Mesendoderm (in vitro differentiated cells): ENCODE measurements at regions not wholly inside any gene's neighbourhood (a gene's known extent, or its start where the extent isn't known, plus 50 kb on each side); places are given as distances from the start of the nearest gene placed in this dataset.

Experiments
- DNase-seq: peaks from one replicate; pipeline ENCODE4 v3.0.0; 2013
- H2AK5ac ChIP-seq: 2 replicates; pipeline ENCODE4 v1.6.1; 2013; ENCODE audit warnings: low read length, inconsistent platforms
- H2BK120ac ChIP-seq: 2 replicates; pipeline ENCODE4 v1.6.1; 2013; ENCODE audit warnings: low read depth, mild to moderate bottlenecking, low read length, moderate library complexity, mixed read lengths
- H2BK15ac ChIP-seq: replicated peaks from 2 replicates; pipeline ENCODE4 v1.6.1; 2013; ENCODE audit warnings: low read depth, mild to moderate bottlenecking, moderate library complexity
- H2BK5ac ChIP-seq: 2 replicates; pipeline ENCODE4 v1.6.1; 2013; ENCODE audit warnings: low read length, inconsistent platforms
- H3K18ac ChIP-seq: 2 replicates; pipeline ENCODE4 v1.6.1; 2013; ENCODE audit warnings: mild to moderate bottlenecking, low read length, mixed read lengths
- H3K23ac ChIP-seq: one replicate; pipeline ENCODE4 v1.6.1; 2013; ENCODE audit warnings: low read length
- H3K27ac ChIP-seq: 2 replicates; pipeline ENCODE4 v1.5.1; 2013; ENCODE audit warnings: low read depth, mild to moderate bottlenecking, inconsistent platforms, low read length, moderate library complexity
- H3K27me3 ChIP-seq: 2 replicates; pipeline ENCODE4 v1.6.1; 2013; ENCODE audit warnings: low read length, control low read depth, mild to moderate bottlenecking, inconsistent platforms; ENCODE audit not compliant: insufficient read depth, poor library complexity
- H3K36me3 ChIP-seq: 2 replicates; pipeline ENCODE4 v1.6.1; 2013; ENCODE audit warnings: low read length, inconsistent platforms; ENCODE audit not compliant: control insufficient read depth, insufficient read depth
- H3K4ac ChIP-seq: one replicate; pipeline ENCODE4 v1.6.1; 2013; ENCODE audit warnings: low read depth, mild to moderate bottlenecking, low read length, moderate library complexity
- H3K4me1 ChIP-seq: 2 replicates; pipeline ENCODE4 v1.6.1; 2013; ENCODE audit warnings: low read depth, low read length, inconsistent platforms; ENCODE audit not compliant: control insufficient read depth
- H3K4me2 ChIP-seq: 2 replicates; pipeline ENCODE4 v1.6.1; 2013; ENCODE audit warnings: low read length
- H3K4me3 ChIP-seq: 2 replicates; pipeline ENCODE4 v1.5.1; 2013; ENCODE audit warnings: mild to moderate bottlenecking, low read length
- H3K56ac ChIP-seq: one replicate; pipeline ENCODE4 v1.6.1; 2013; ENCODE audit warnings: low read length
- H3K79me1 ChIP-seq: 2 replicates; pipeline ENCODE4 v1.6.1; 2013; ENCODE audit warnings: low read length, inconsistent platforms
- H3K79me2 ChIP-seq: 2 replicates; pipeline ENCODE4 v1.6.1; 2013; ENCODE audit warnings: mild to moderate bottlenecking, low read length; ENCODE audit not compliant: control insufficient read depth, insufficient read depth
- H3K9ac ChIP-seq: 2 replicates; pipeline ENCODE4 v1.6.1; 2013; ENCODE audit warnings: low read length, inconsistent platforms
- H4K5ac ChIP-seq: one replicate; pipeline ENCODE4 v1.6.1; 2013; ENCODE audit warnings: low read length
- H4K8ac ChIP-seq: one replicate; pipeline ENCODE4 v1.6.1; 2013; ENCODE audit warnings: low read depth, mild to moderate bottlenecking, control low read depth, low read length, moderate library complexity
- WGBS: extraction: QIAGEN DNeasy Blood & Tissue Kit; methylation state at CpG from one replicate; pipeline ENCODE4 v1.1.7; 2013; ENCODE audit warnings: low lambda C conversion rate, missing lambda C conversion rate; ENCODE audit not compliant: insufficient coverage; ENCODE audit errors: extremely low coverage; 5-methylcytosine and 5-hydroxymethylcytosine counted together

GRCh38 chr16:8099586-8099985, 490.7 kb downstream of the TMEM114 start:
- H3K18ac ChIP-seq, result no peak overlapping the region
- no peak overlapping the region for H2BK15ac ChIP-seq
- H2BK120ac ChIP-seq, result no peak overlapping the region
- no peaks in the 10 kb centered on the region for H3K36me3 ChIP-seq
- no peaks in the 10 kb centered on the region for H3K27me3 ChIP-seq
- DNase-seq, result no peak
- no peak overlapping the region for H4K8ac ChIP-seq
- H3K23ac ChIP-seq, result no peak overlapping the region
- H3K4me2 ChIP-seq, result no peak overlapping the region
- H2AK5ac ChIP-seq, result no peak overlapping the region
- no peaks in the 10 kb centered on the region for H3K4me1 ChIP-seq
- H3K9ac ChIP-seq, result no peak overlapping the region
- no peak overlapping the region for H4K5ac ChIP-seq
- whole genome bisulfite sequencing, result no CpG with 5 or more reads among the region's 4 CpGs
- no peak overlapping the region for H3K4me3 ChIP-seq
- no peak overlapping the region for H3K4ac ChIP-seq
- no peak overlapping the region for H3K27ac ChIP-seq
- H3K79me2 ChIP-seq, result no peaks in the 10 kb centered on the region
- no peak overlapping the region for H3K56ac ChIP-seq
- no peaks in the 10 kb centered on the region for H3K79me1 ChIP-seq
- H2BK5ac ChIP-seq, result no peak overlapping the region

DNA sequence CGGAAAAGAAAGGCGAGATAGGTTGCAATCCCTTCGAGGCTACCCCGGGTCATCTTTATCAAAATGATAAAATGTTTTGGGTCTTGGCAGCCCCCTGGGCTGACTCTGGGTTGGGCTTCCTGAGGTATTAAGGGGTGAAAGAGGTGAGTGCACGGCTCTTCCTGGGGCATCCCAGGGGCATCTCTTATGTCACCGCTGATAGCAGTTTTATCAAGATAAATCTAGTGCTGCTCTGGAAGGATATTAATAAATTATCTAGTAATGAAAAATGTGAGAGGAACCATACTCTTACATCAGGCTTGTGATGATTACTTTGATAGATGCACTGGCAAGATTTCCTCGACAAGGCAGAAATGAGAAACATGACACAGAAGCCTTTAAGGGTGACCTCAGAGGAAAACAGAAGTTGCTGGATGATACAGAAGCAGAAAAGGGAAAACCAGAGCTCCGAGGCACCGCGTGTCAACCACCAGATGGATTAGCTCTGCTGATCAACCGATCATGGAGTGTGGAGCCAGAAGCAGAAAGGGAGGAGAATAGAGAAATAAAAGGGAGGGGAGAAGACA, 491.3 kb downstream of the TMEM114 start:
- Histone ChIP-seq H3K79me2 (no peaks in the 10 kb centered on the region), H4K8ac (no peak overlapping the region), H3K4me1 (no peaks in the 10 kb centered on the region), H3K4me2 (no peak overlapping the region), H3K27me3 (no peaks in the 10 kb centered on the region), H2AK5ac (no peak overlapping the region), H2BK15ac (no peak overlapping the region), H3K79me1 (no peaks in the 10 kb centered on the region), H3K36me3 (no peaks in the 10 kb centered on the region), H3K18ac (no peak overlapping the region), H3K56ac (no peak overlapping the region), H3K23ac (no peak overlapping the region), H2BK120ac (no peak overlapping the region), H3K9ac (no peak overlapping the region), H3K4ac (no peak overlapping the region), H3K4me3 (no peak overlapping the region), H2BK5ac (no peak overlapping the region), H3K27ac (no peak overlapping the region), H4K5ac (no peak overlapping the region)
- no CpG with 5 or more reads among the region's 11 CpGs for WGBS
- no peak for DNase-seq

GRCh38 chr16:8096211-8096610, 494.1 kb downstream of the TMEM114 start:
- H3K4ac ChIP-seq, result no peak overlapping the region
- H3K4me3 ChIP-seq, result no peak overlapping the region
- H3K27me3 ChIP-seq, result no peaks in the 10 kb centered on the region
- H2BK5ac ChIP-seq, result no peak overlapping the region
- H3K18ac ChIP-seq, result no peak overlapping the region
- no peak overlapping the region for H4K8ac ChIP-seq
- no peak for DNase-seq
- no peak overlapping the region for H3K9ac ChIP-seq
- no peak overlapping the region for H2BK15ac ChIP-seq
- H3K36me3 ChIP-seq, result no peaks in the 10 kb centered on the region
- no peaks in the 10 kb centered on the region for H3K79me1 ChIP-seq
- H3K56ac ChIP-seq, result no peak overlapping the region
- no peak overlapping the region for H4K5ac ChIP-seq
- no CpG with 5 or more reads among the region's 5 CpGs for WGBS
- H3K4me2 ChIP-seq, result no peak overlapping the region
- no peak overlapping the region for H2AK5ac ChIP-seq
- H3K23ac ChIP-seq, result no peak overlapping the region
- no peak overlapping the region for H3K27ac ChIP-seq
- H2BK120ac ChIP-seq, result no peak overlapping the region
- no peaks in the 10 kb centered on the region for H3K4me1 ChIP-seq
- no peaks in the 10 kb centered on the region for H3K79me2 ChIP-seq

GRCh38 chr16:8094696-8095095, 495.6 kb downstream of the TMEM114 start:
- Histone ChIP-seq H3K4me3 (no peak overlapping the region), H3K4me2 (no peak overlapping the region), H3K4me1 (no peaks in the 10 kb centered on the region), H4K5ac (no peak overlapping the region), H3K56ac (no peak overlapping the region), H3K23ac (no peak overlapping the region), H3K9ac (no peak overlapping the region), H2AK5ac (no peak overlapping the region), H3K79me2 (no peaks in the 10 kb centered on the region), H3K18ac (no peak overlapping the region), H3K79me1 (no peaks in the 10 kb centered on the region), H3K4ac (no peak overlapping the region), H2BK15ac (no peak overlapping the region), H3K36me3 (no peaks in the 10 kb centered on the region), H4K8ac (no peak overlapping the region), H2BK120ac (no peak overlapping the region), H2BK5ac (no peak overlapping the region), H3K27me3 (no peaks in the 10 kb centered on the region), H3K27ac (no peak overlapping the region)
- DNase-seq, result no peak
- WGBS, result 100% methylated on average over 2 of the region's 5 CpGs

DNA sequence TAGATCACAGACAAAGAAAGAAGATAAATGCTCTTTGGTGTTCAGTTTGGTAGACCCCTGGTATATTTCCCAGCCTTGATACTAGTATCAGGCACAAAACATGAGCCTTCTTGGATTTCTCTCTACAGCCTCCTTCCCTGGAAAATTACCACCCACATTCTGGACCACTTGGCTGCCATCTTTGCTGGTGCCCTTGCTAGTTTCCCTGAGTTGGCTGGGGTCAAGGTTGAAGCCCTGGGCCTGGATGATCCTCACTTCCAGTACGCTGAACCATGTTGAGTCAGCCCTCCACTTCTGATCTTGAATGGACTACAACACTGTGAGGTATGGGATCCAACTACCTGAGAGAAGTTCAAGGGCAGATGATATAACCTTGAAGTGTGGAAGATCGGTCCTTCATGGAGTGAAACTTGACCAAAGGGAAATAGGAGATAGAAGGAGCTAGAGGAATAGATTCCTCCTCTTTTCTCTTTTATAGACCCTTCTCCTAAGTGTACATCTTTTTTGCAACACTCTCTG, 501.4 kb downstream of the TMEM114 start:
- Histone ChIP-seq H2BK120ac (no peak overlapping the region), H2AK5ac (no peak overlapping the region)

More for the DNA sequence above, 501.4 kb downstream of the TMEM114 start:
- no peak overlapping the region for H2BK15ac ChIP-seq
- DNase-seq, result no peak
- H3K79me2 ChIP-seq, result no peaks in the 10 kb centered on the region
- H4K5ac ChIP-seq, result no peak overlapping the region
- H3K4ac ChIP-seq, result no peak overlapping the region
- no peaks in the 10 kb centered on the region for H3K4me1 ChIP-seq
- H3K56ac ChIP-seq, result no peak overlapping the region
- no CpG with 5 or more reads among the region's 2 CpGs for WGBS
- no peak overlapping the region for H3K27ac ChIP-seq
- no peak overlapping the region for H3K23ac ChIP-seq
- no peaks in the 10 kb centered on the region for H3K79me1 ChIP-seq
- no peak overlapping the region for H4K8ac ChIP-seq
- H3K27me3 ChIP-seq, result no peaks in the 10 kb centered on the region
- H2BK5ac ChIP-seq, result no peak overlapping the region
- H3K4me3 ChIP-seq, result no peak overlapping the region
- no peak overlapping the region for H3K9ac ChIP-seq
- H3K18ac ChIP-seq, result no peak overlapping the region
- no peaks in the 10 kb centered on the region for H3K36me3 ChIP-seq
- H3K4me2 ChIP-seq, result no peak overlapping the region
